ENCODE measurements at regions not wholly inside any gene's neighbourhood (a gene's known extent, or its start where the extent isn't known, plus 50 kb on each side); places are given as distances from the start of the nearest gene placed in this dataset.

- TF ChIP-seq REST (IDR thresholded peaks at IDR 0.05) (no peak), HOXB5 (CRISPR knock-in tag; IDR thresholded peaks at IDR 0.05) (no peak), ZFP36 (IDR thresholded peaks at IDR 0.05; ENCODE audit: borderline replicate concordance, partially characterized antibody) (no peak), POLR2A (IDR thresholded peaks at IDR 0.05; ENCODE audit: low read length) (no peak), EHF (CRISPR knock-in tag; IDR thresholded peaks at IDR 0.05) (no peak), EHMT2 (IDR thresholded peaks at IDR 0.05; ENCODE audit: low read depth) (no peak), GATA3 (IDR thresholded peaks at IDR 0.05; ENCODE audit: borderline replicate concordance) (no peak), USF2 (IDR thresholded peaks at IDR 0.05) (no peak), MAX (IDR thresholded peaks at IDR 0.05) (no peak), HOXA7 (CRISPR knock-in tag; IDR thresholded peaks at IDR 0.05) (no peak), MYC (IDR thresholded peaks at IDR 0.05; ENCODE audit: borderline replicate concordance, low read length) (no peak)
These were observed 280.2 kb downstream of the TMEM121 start (continued) for GRCh38 chr14:105806568-105806967.

- no peak for ATAC-seq
- Histone ChIP-seq H3K4me3 (no peak overlapping the region), H3K4me1 (no peaks in the 10 kb centered on the region), H3K27ac (no peak overlapping the region), H3K9me3 (no peaks in the 10 kb centered on the region), H3K4me2 (no peak overlapping the region)
- ChIA-PET CTCF (interaction anchor here (0.7 kb wide), 1 partner anchor 27 kb away, joined by 3 read pairs; no protein-coding TSS in a partner anchor), POLR2A (no interaction called here)
- no peak for FAIRE-seq
- 33% methylated on average over 21 of the region's 21 CpGs for WGBS (ENCODE audit: missing lambda C conversion rate)
- no peak for DNase-seq (ENCODE audit: low read depth in 1 of 2, low spot score in 1 of 2)
- TF ChIP-seq HEYL (CRISPR knock-in tag; IDR thresholded peaks at IDR 0.05) (no peak), RARB (CRISPR knock-in tag; IDR thresholded peaks at IDR 0.05) (no peak), POLR2AphosphoS2 (conservative IDR thresholded peaks at IDR 0.05; ENCODE audit: low read length) (no peak), JUNB (IDR thresholded peaks at IDR 0.05) (no peak), HOXB13 (CRISPR knock-in tag; IDR thresholded peaks at IDR 0.05; ENCODE audit: low read depth) (no peak), HOXA7 (CRISPR knock-in tag; IDR thresholded peaks at IDR 0.05) (no peak), CHD4 (IDR thresholded peaks at IDR 0.05; ENCODE audit: borderline replicate concordance) (no peak)
These were observed 291.8 kb downstream of the TMEM121 start for GRCh38 chr14:105817971-105818711.

- Histone ChIP-seq H3K4me2 (no peak overlapping the region), H3K9me3 (no peaks in the 10 kb centered on the region), H3K4me1 (no peaks in the 10 kb centered on the region), H3K4me3 (no peak overlapping the region), H3K27ac (no peak overlapping the region)
- ChIA-PET POLR2A (no interaction called here), CTCF (interaction anchor here (0.7 kb wide), 1 partner anchor 27 kb away, joined by 3 read pairs; no protein-coding TSS in a partner anchor)
- ATAC-seq, result no peak
- FAIRE-seq, result no peak
- no peak for DNase-seq (ENCODE audit: low read depth in 1 of 2, low spot score in 1 of 2)
- 32% methylated on average over 10 of the region's 11 CpGs for WGBS (ENCODE audit: missing lambda C conversion rate)
- TF ChIP-seq CBX8 (IDR thresholded peaks at IDR 0.05) (no peak), RCOR1 (IDR thresholded peaks at IDR 0.05; ENCODE audit: low read depth, low read length) (no peak), GATA3 (IDR thresholded peaks at IDR 0.05; ENCODE audit: borderline replicate concordance) (no peak), MAZ (IDR thresholded peaks at IDR 0.05; ENCODE audit: borderline replicate concordance, low read depth, low read length) (no peak), CBX2 (IDR thresholded peaks at IDR 0.05; ENCODE audit: borderline replicate concordance, low read depth) (no peak), NPAS2 (CRISPR knock-in tag; IDR thresholded peaks at IDR 0.05; ENCODE audit: borderline replicate concordance) (no peak), HDAC2 (IDR thresholded peaks at IDR 0.05) (no peak), MYC (IDR thresholded peaks at IDR 0.05; ENCODE audit: borderline replicate concordance, low read length) (no peak), PHF8 (IDR thresholded peaks at IDR 0.05; ENCODE audit: borderline replicate concordance, low read depth) (no peak), REST (IDR thresholded peaks at IDR 0.05) (no peak), PBX3 (IDR thresholded peaks at IDR 0.05) (no peak), FOXS1 (CRISPR knock-in tag; IDR thresholded peaks at IDR 0.05) (no peak), CHD4 (IDR thresholded peaks at IDR 0.05; ENCODE audit: borderline replicate concordance) (no peak), SREBF2 (IDR thresholded peaks at IDR 0.05) (no peak)
These were observed 292.3 kb downstream of the TMEM121 start for GRCh38 chr14:105818712-105819005.
